ENCODE measurements at regions not wholly inside any gene's neighbourhood (a gene's known extent, or its start where the extent isn't known, plus 50 kb on each side); places are given as distances from the start of the nearest gene placed in this dataset.

DNA sequence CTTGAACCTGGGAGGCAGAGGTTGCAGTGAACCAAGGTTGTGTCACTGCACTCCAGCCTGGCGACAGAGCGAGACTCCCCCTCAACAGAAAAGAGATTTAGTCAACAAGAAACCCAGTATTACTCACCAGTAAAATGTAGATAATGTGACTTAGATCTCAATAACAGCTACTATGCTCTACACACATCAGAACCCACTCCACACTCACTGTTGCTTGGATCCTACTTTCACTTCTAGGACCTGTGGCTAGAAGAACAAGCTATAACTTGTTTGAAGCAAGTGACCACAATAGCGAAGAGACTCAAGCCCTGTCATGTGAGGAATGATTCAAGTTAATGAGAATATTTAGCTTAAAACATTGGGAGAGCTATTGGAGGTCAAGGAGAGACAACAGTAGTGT lies 100.7 kb downstream of the ANXA2 start:
- Histone ChIP-seq H3K79me1 (ENCODE audit: low read length) (no peaks in the 10 kb centered on the region), H3K36me3 (ENCODE audit: control insufficient read depth in 1 of 2, insufficient read depth in 2 of 2, low read length in 2 of 2) (no peaks in the 10 kb centered on the region), H4K91ac (ENCODE audit: low read depth, low read length) (no peak overlapping the region), H3K4me3 (ENCODE audit: low read depth, low read length) (no peak overlapping the region), H3K4me2 (ENCODE audit: low read length) (no peak overlapping the region), H3K4me1 (ENCODE audit: control insufficient read depth in 1 of 2, insufficient read depth in 2 of 2, low read length in 2 of 2) (no peaks in the 10 kb centered on the region), H3K79me2 (ENCODE audit: control insufficient read depth, insufficient read depth, low read length, poor library complexity) (no peaks in the 10 kb centered on the region), H3K23ac (ENCODE audit: low read length) (no peak overlapping the region), H2BK12ac (ENCODE audit: low read length) (no peak overlapping the region), H3K27me3 (ENCODE audit: insufficient read depth, low read length) (no peaks in the 10 kb centered on the region), H3K9me3 (ENCODE audit: insufficient read depth, low read depth, low read length) (peaks cover 1% of the 10 kb centered on the region), H4K8ac (ENCODE audit: low read depth, low read length) (no peak overlapping the region), H2AK5ac (ENCODE audit: low read length) (no peak overlapping the region), H3K18ac (ENCODE audit: low read length) (no peak overlapping the region), H3K27ac (ENCODE audit: low read depth, low read length) (no peak overlapping the region), H4K12ac (ENCODE audit: low read depth, low read length) (no peak overlapping the region), H3K9ac (ENCODE audit: low read length) (no peak overlapping the region), H3K14ac (ENCODE audit: low read length) (no peak overlapping the region), H3K4ac (ENCODE audit: low read depth, low read length) (no peak overlapping the region), H2BK5ac (ENCODE audit: low read depth, low read length, poor library complexity) (no peak overlapping the region), H2AFZ (ENCODE audit: insufficient read depth, low read length, poor library complexity) (no peak overlapping the region), H2BK120ac (ENCODE audit: insufficient read depth, low read length, poor library complexity) (no peak overlapping the region)
- no peak for DNase-seq
- WGBS (ENCODE audit: extremely low coverage, insufficient coverage, insufficient read length), result no CpG with 5 or more reads among the region's 3 CpGs
